ENCODE measurements at regions not wholly inside any gene's neighbourhood (a gene's known extent, or its start where the extent isn't known, plus 50 kb on each side); places are given as distances from the start of the nearest gene placed in this dataset.

DNA sequence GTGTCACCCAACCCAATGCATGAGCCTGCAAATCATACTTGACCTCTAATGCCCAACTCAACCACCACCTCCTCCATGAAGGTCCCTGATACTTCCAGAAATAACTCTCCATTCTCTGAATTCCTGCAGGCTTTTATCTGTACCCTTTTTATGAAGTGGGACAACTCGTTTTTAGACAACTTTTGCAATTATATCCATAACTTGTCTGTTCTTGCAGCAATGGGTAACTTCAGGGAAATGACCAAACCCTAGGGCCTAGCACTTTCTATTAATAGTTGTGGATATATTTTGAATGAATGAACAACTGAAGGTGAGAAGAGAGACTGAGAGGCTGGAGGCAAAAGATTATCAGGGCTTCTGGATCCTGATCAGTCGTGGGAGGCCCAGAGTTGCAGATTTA lies 236.6 kb upstream of the MOCS1 start:
- TF ChIP-seq CTCF (conservative IDR thresholded peaks at IDR 0.05): no peak
- TF ChIP-seq EZH2 (IDR thresholded peaks at IDR 0.05; ENCODE audit: low read depth): no peak
